HCT116 (cell line): ENCODE measurements at regions not wholly inside any gene's neighbourhood (a gene's known extent, or its start where the extent isn't known, plus 50 kb on each side); places are given as distances from the start of the nearest gene placed in this dataset.

ENCODE experiments used
- ATF3 ChIP-seq: IDR thresholded peaks from 2 replicates; pipeline ENCODE4 v1.6.1; 2012
- CTCF ChIP-seq, 3 experiments: fragments of 200-600 bp in 1 of 3; sonication (generic) in 1 of 3; IDR thresholded peaks in 2 of 3; conservative IDR thresholded peaks in 1 of 3; 2 replicates each; pipeline ENCODE4 v1.5.1; 2012 to 2017; ENCODE audit warnings: low read depth in 2 of 3, low read length in 2 of 3, antibody characterized with exemption in 1 of 3, borderline replicate concordance in 1 of 3, control low read depth in 1 of 3, mild to moderate bottlenecking in 1 of 3, mixed read lengths in 1 of 3, mixed run types in 1 of 3, moderate library complexity in 1 of 3; ENCODE audit not compliant: insufficient read depth in 1 of 3
- POLR2A ChIP-seq: IDR thresholded peaks from 2 replicates; pipeline ENCODE4 v1.7.0; 2011; ENCODE audit warnings: borderline replicate concordance; ENCODE audit not compliant: insufficient read depth, insufficient read length; ENCODE audit errors: extremely low read depth
- SIN3A ChIP-seq: IDR thresholded peaks from 2 replicates; pipeline ENCODE4 v1.6.1; 2012; ENCODE audit warnings: low read depth
- ZNF274 ChIP-seq: fragments of 200-500 bp; sonication (Bioruptor generic); IDR thresholded peaks from 2 replicates; pipeline ENCODE4 v1.6.1; 2014; ENCODE audit warnings: mild to moderate bottlenecking, low read depth, low read length, inconsistent platforms

- TF ChIP-seq ZNF274, result no peak
- TF ChIP-seq CTCF (IDR thresholded peaks at IDR 0.05 in 2 of 3, conservative IDR thresholded peaks at IDR 0.05 in 1 of 3; ENCODE audit: borderline replicate concordance in 1 of 3, insufficient read depth in 1 of 3, low read depth in 2 of 3, low read length in 2 of 3), result no peak
- no peak for TF ChIP-seq POLR2A
- TF ChIP-seq SIN3A, result no peak
- no peak for TF ChIP-seq ATF3
Observed at GRCh38 chr12:48285751-48286650, 64.7 kb downstream of the ZNF641 start.
